ENCODE measurements at regions not wholly inside any gene's neighbourhood (a gene's known extent, or its start where the extent isn't known, plus 50 kb on each side); places are given as distances from the start of the nearest gene placed in this dataset.

- no peaks in the 10 kb centered on the region for H3K36me3 ChIP-seq (ENCODE audit: control insufficient read depth, insufficient read depth, low read length)
- no peak overlapping the region for H3K27ac ChIP-seq (ENCODE audit: insufficient read depth, low read length, poor library complexity, severe bottlenecking)
- H3K4me1 ChIP-seq (ENCODE audit: control insufficient read depth, insufficient read depth, low read length, poor library complexity, severe bottlenecking): no peaks in the 10 kb centered on the region
- H3K27me3 Mint-ChIP-seq: no peaks in the 10 kb centered on the region
- H3K36me3 Mint-ChIP-seq: no peaks in the 10 kb centered on the region
- H3K4me3 ChIP-seq (ENCODE audit: low read depth, low read length): no peak overlapping the region
- H3K4me1 Mint-ChIP-seq: no peaks in the 10 kb centered on the region
- no peaks in the 10 kb centered on the region for H3K9me3 ChIP-seq (ENCODE audit: control insufficient read depth in 2 of 2, low read length in 2 of 2)
- H3K27me3 ChIP-seq (ENCODE audit: control insufficient read depth, insufficient read depth, low read length): no peaks in the 10 kb centered on the region
- no peak for DNase-seq
- H3K4me3 Mint-ChIP-seq: no peak overlapping the region
- H3K27ac Mint-ChIP-seq: no peak overlapping the region
- H3K9me3 Mint-ChIP-seq: peaks cover 0 to 6% (median 0%) of the 10 kb centered on the region in 7 donors
- ATAC-seq (ENCODE audit: low read depth in 2 of 2): no peak
These were observed 811.5 kb upstream of the TENM3 start for GRCh38 chr4:181431661-181432060.

GRCh38 chr4:181432335-181432734 lies 810.9 kb upstream of the TENM3 start:
- Mint-ChIP-seq H3K27ac (no peak overlapping the region), H3K36me3 (no peaks in the 10 kb centered on the region), H3K4me1 (no peaks in the 10 kb centered on the region), H3K9me3 (peaks cover 0 to 6% (median 4%) of the 10 kb centered on the region in 7 donors), H3K4me3 (no peak overlapping the region), H3K27me3 (no peaks in the 10 kb centered on the region)
- no peaks in the 10 kb centered on the region for H3K9me3 ChIP-seq (ENCODE audit: control insufficient read depth in 2 of 2, low read length in 2 of 2)
- no peak for DNase-seq
- no peaks in the 10 kb centered on the region for H3K27me3 ChIP-seq (ENCODE audit: control insufficient read depth, insufficient read depth, low read length)
- H3K4me3 ChIP-seq (ENCODE audit: low read depth, low read length): no peak overlapping the region
- no peak for ATAC-seq (ENCODE audit: low read depth in 2 of 2)
- no peaks in the 10 kb centered on the region for H3K36me3 ChIP-seq (ENCODE audit: control insufficient read depth, insufficient read depth, low read length)
- no peak overlapping the region for H3K27ac ChIP-seq (ENCODE audit: insufficient read depth, low read length, poor library complexity, severe bottlenecking)
- H3K4me1 ChIP-seq (ENCODE audit: control insufficient read depth, insufficient read depth, low read length, poor library complexity, severe bottlenecking): no peaks in the 10 kb centered on the region

- Mint-ChIP-seq H3K4me1 (no peaks in the 10 kb centered on the region), H3K4me3 (no peak overlapping the region), H3K27ac (no peak overlapping the region), H3K27me3 (no peaks in the 10 kb centered on the region), H3K36me3 (no peaks in the 10 kb centered on the region), H3K9me3 (peaks cover 0 to 23% (median 2%) of the 10 kb centered on the region in 7 donors)
- DNase-seq (no peak), ATAC-seq (ENCODE audit: low read depth in 2 of 2) (no peak)
- no peak overlapping the region for H3K27ac ChIP-seq (ENCODE audit: insufficient read depth, low read length, poor library complexity, severe bottlenecking)
- H3K4me1 ChIP-seq (ENCODE audit: control insufficient read depth, insufficient read depth, low read length, poor library complexity, severe bottlenecking): no peaks in the 10 kb centered on the region
- H3K27me3 ChIP-seq (ENCODE audit: control insufficient read depth, insufficient read depth, low read length): no peaks in the 10 kb centered on the region
- no peaks in the 10 kb centered on the region for H3K36me3 ChIP-seq (ENCODE audit: control insufficient read depth, insufficient read depth, low read length)
- H3K9me3 ChIP-seq (ENCODE audit: control insufficient read depth in 2 of 2, low read length in 2 of 2): no peaks in the 10 kb centered on the region
- no peak overlapping the region for H3K4me3 ChIP-seq (ENCODE audit: low read depth, low read length)
These were observed 805.3 kb upstream of the TENM3 start for GRCh38 chr4:181437895-181438294.

GRCh38 chr4:181438641-181439040 lies 804.6 kb upstream of the TENM3 start:
- Mint-ChIP-seq H3K27me3 (no peaks in the 10 kb centered on the region), H3K9me3 (peaks cover 2 to 27% (median 2%) of the 10 kb centered on the region in 7 donors), H3K27ac (no peak overlapping the region), H3K4me1 (no peaks in the 10 kb centered on the region), H3K36me3 (no peaks in the 10 kb centered on the region), H3K4me3 (no peak overlapping the region)
- no peak for DNase-seq
- H3K27me3 ChIP-seq (ENCODE audit: control insufficient read depth, insufficient read depth, low read length): no peaks in the 10 kb centered on the region
- H3K36me3 ChIP-seq (ENCODE audit: control insufficient read depth, insufficient read depth, low read length): no peaks in the 10 kb centered on the region
- no peaks in the 10 kb centered on the region for H3K9me3 ChIP-seq (ENCODE audit: control insufficient read depth in 2 of 2, low read length in 2 of 2)
- H3K27ac ChIP-seq (ENCODE audit: insufficient read depth, low read length, poor library complexity, severe bottlenecking): no peak overlapping the region
- ATAC-seq (ENCODE audit: low read depth in 2 of 2): no peak
- no peak overlapping the region for H3K4me3 ChIP-seq (ENCODE audit: low read depth, low read length)
- H3K4me1 ChIP-seq (ENCODE audit: control insufficient read depth, insufficient read depth, low read length, poor library complexity, severe bottlenecking): no peaks in the 10 kb centered on the region

GRCh38 chr4:181443021-181443420 lies 800.2 kb upstream of the TENM3 start:
- H3K4me3 Mint-ChIP-seq: no peak overlapping the region

GRCh38 chr4:181465826-181466225 lies 777.4 kb upstream of the TENM3 start:
- Histone ChIP-seq H3K4me3 (ENCODE audit: low read depth, low read length) (no peak overlapping the region), H3K36me3 (ENCODE audit: control insufficient read depth, insufficient read depth, low read length) (no peaks in the 10 kb centered on the region), H3K27ac (ENCODE audit: insufficient read depth, low read length, poor library complexity, severe bottlenecking) (no peak overlapping the region), H3K27me3 (ENCODE audit: control insufficient read depth, insufficient read depth, low read length) (no peaks in the 10 kb centered on the region), H3K4me1 (ENCODE audit: control insufficient read depth, insufficient read depth, low read length, poor library complexity, severe bottlenecking) (no peaks in the 10 kb centered on the region), H3K9me3 (ENCODE audit: control insufficient read depth in 2 of 2, low read length in 2 of 2) (peaks cover 0 to 2% of the 10 kb centered on the region in 2 experiments)
- H3K9me3 Mint-ChIP-seq: peaks cover 2 to 21% (median 4%) of the 10 kb centered on the region in 7 donors
- H3K27ac Mint-ChIP-seq: no peak overlapping the region
- H3K27me3 Mint-ChIP-seq: no peaks in the 10 kb centered on the region
- no peaks in the 10 kb centered on the region for H3K36me3 Mint-ChIP-seq
- no peaks in the 10 kb centered on the region for H3K4me1 Mint-ChIP-seq
- no peak overlapping the region for H3K4me3 Mint-ChIP-seq
- ATAC-seq (ENCODE audit: low read depth in 2 of 2): no peak
- DNase-seq: no peak

More at GRCh38 chr4:181443021-181443420, 800.2 kb upstream of the TENM3 start:
- Mint-ChIP-seq H3K4me1 (no peaks in the 10 kb centered on the region), H3K27ac (no peak overlapping the region), H3K36me3 (no peaks in the 10 kb centered on the region), H3K9me3 (peaks cover 0 to 18% (median 8%) of the 10 kb centered on the region in 7 donors), H3K27me3 (no peaks in the 10 kb centered on the region)
- DNase-seq (no peak), ATAC-seq (ENCODE audit: low read depth in 2 of 2) (no peak)
- no peaks in the 10 kb centered on the region for H3K27me3 ChIP-seq (ENCODE audit: control insufficient read depth, insufficient read depth, low read length)
- peaks cover 0 to 3% of the 10 kb centered on the region in 2 experiments for H3K9me3 ChIP-seq (ENCODE audit: control insufficient read depth in 2 of 2, low read length in 2 of 2)
- H3K36me3 ChIP-seq (ENCODE audit: control insufficient read depth, insufficient read depth, low read length): no peaks in the 10 kb centered on the region
- no peak overlapping the region for H3K4me3 ChIP-seq (ENCODE audit: low read depth, low read length)
- H3K27ac ChIP-seq (ENCODE audit: insufficient read depth, low read length, poor library complexity, severe bottlenecking): no peak overlapping the region
- no peaks in the 10 kb centered on the region for H3K4me1 ChIP-seq (ENCODE audit: control insufficient read depth, insufficient read depth, low read length, poor library complexity, severe bottlenecking)

- Histone ChIP-seq H3K36me3 (ENCODE audit: control insufficient read depth, insufficient read depth, low read length) (no peaks in the 10 kb centered on the region), H3K4me3 (ENCODE audit: low read depth, low read length) (no peak overlapping the region), H3K4me1 (ENCODE audit: control insufficient read depth, insufficient read depth, low read length, poor library complexity, severe bottlenecking) (no peaks in the 10 kb centered on the region), H3K9me3 (ENCODE audit: control insufficient read depth in 2 of 2, low read length in 2 of 2) (peaks cover 0 to 2% of the 10 kb centered on the region in 2 experiments), H3K27me3 (ENCODE audit: control insufficient read depth, insufficient read depth, low read length) (no peaks in the 10 kb centered on the region), H3K27ac (ENCODE audit: insufficient read depth, low read length, poor library complexity, severe bottlenecking) (no peak overlapping the region)
- DNase-seq (no peak), ATAC-seq (ENCODE audit: low read depth in 2 of 2) (no peak)
- H3K27ac Mint-ChIP-seq: no peak overlapping the region
- no peak overlapping the region for H3K4me3 Mint-ChIP-seq
- H3K4me1 Mint-ChIP-seq: no peaks in the 10 kb centered on the region
- peaks cover 2 to 13% (median 3%) of the 10 kb centered on the region in 7 donors for H3K9me3 Mint-ChIP-seq
- no peaks in the 10 kb centered on the region for H3K27me3 Mint-ChIP-seq
- no peaks in the 10 kb centered on the region for H3K36me3 Mint-ChIP-seq
These were observed 774.8 kb upstream of the TENM3 start for GRCh38 chr4:181468451-181468850.

- Mint-ChIP-seq H3K36me3 (no peaks in the 10 kb centered on the region), H3K27ac (no peak overlapping the region), H3K4me3 (no peak overlapping the region), H3K27me3 (no peaks in the 10 kb centered on the region), H3K9me3 (peaks cover 0 to 14% (median 3%) of the 10 kb centered on the region in 7 donors), H3K4me1 (no peaks in the 10 kb centered on the region)
- Histone ChIP-seq H3K4me1 (ENCODE audit: control insufficient read depth, insufficient read depth, low read length, poor library complexity, severe bottlenecking) (no peaks in the 10 kb centered on the region), H3K27me3 (ENCODE audit: control insufficient read depth, insufficient read depth, low read length) (no peaks in the 10 kb centered on the region), H3K36me3 (ENCODE audit: control insufficient read depth, insufficient read depth, low read length) (no peaks in the 10 kb centered on the region), H3K4me3 (ENCODE audit: low read depth, low read length) (no peak overlapping the region), H3K27ac (ENCODE audit: insufficient read depth, low read length, poor library complexity, severe bottlenecking) (no peak overlapping the region), H3K9me3 (ENCODE audit: control insufficient read depth in 2 of 2, low read length in 2 of 2) (peaks cover 0 to 2% of the 10 kb centered on the region in 2 experiments)
- no peak for DNase-seq
- no peak for ATAC-seq (ENCODE audit: low read depth in 2 of 2)
These were observed 772.9 kb upstream of the TENM3 start for GRCh38 chr4:181470306-181470705.
